RWPE1 (cell line): ENCODE measurements at regions not wholly inside any gene's neighbourhood (a gene's known extent, or its start where the extent isn't known, plus 50 kb on each side); places are given as distances from the start of the nearest gene placed in this dataset.
"Not testable (repeated sequence)": the region's sequence is repeated elsewhere in the genome, so short reads cannot be mapped to it uniquely, and the experiment has no call there.

ENCODE experiments used
- CTCF ChIA-PET: fragments of 350-600 bp; sonication (Branson Sonifier 250); formaldehyde crosslinking; extraction: SDS; loops from one replicate; lab custom pipeline; 2021; lab: Yijun Ruan, JAX
- POLR2A ChIA-PET: fragments of 400-600 bp; formaldehyde crosslinking; extraction: SDS; loops from one replicate; lab custom pipeline; 2020; ENCODE audit warnings: antibody characterized with exemption; ENCODE audit not compliant: low non-redundant PET; lab: Yijun Ruan, JAX
- DNase-seq: peaks from one replicate; pipeline ENCODE4 v3.0.0; 2012; ENCODE audit warnings: low spot score
- H3K27ac ChIP-seq: fragments of 450-650 bp; 2 replicates; pipeline ENCODE4 v1.5.1; 2017
- CTCF ChIP-seq: fragments of 450-650 bp; conservative IDR thresholded peaks from 2 replicates; pipeline ENCODE4 v1.5.1; 2017; ENCODE audit warnings: low read depth, mild to moderate bottlenecking

- H3K27ac ChIP-seq: no peak overlapping the region
- ChIA-PET POLR2A (no interaction called here), CTCF (no interaction called here)
- TF ChIP-seq CTCF: no peak
- DNase-seq: no peak
These were observed 174.9 kb upstream of the MKLN1 start for GRCh38 chr7:131152766-131153165.

GRCh38 chr7:131154380-131154779, 173.3 kb upstream of the MKLN1 start:
- ChIA-PET POLR2A (no interaction called here), CTCF (no interaction called here)
- no peak for TF ChIP-seq CTCF
- no peak overlapping the region for H3K27ac ChIP-seq
- peak; percentile 14 for DNase-seq

- no peak for TF ChIP-seq CTCF
- H3K27ac ChIP-seq: peak overlapping the region; percentile 51
- CTCF ChIA-PET: interaction anchor here (0.7 kb wide), 1 partner anchor 25 kb away, joined by 5 read pairs; no protein-coding TSS in a partner anchor
- no peak for DNase-seq
- POLR2A ChIA-PET: no interaction called here
These were observed 170.0 kb upstream of the MKLN1 start for GRCh38 chr7:131157530-131158243.

- DNase-seq, POLR2A ChIA-PET: not testable (repeated sequence)
- peak overlapping the region; percentile 51 for H3K27ac ChIP-seq
- CTCF ChIA-PET: interaction anchor here (0.7 kb wide), 1 partner anchor 25 kb away, joined by 5 read pairs; no protein-coding TSS in a partner anchor
These were observed 169.4 kb upstream of the MKLN1 start for GRCh38 chr7:131158244-131158636.

- CTCF ChIA-PET: no interaction called here
- POLR2A ChIA-PET: no interaction called here
These were observed 167.7 kb upstream of the MKLN1 start for GRCh38 chr7:131159961-131160361.

GRCh38 chr7:131161103-131161502, 166.6 kb upstream of the MKLN1 start:
- CTCF ChIA-PET: no interaction called here
- DNase-seq: no peak
- no peak for TF ChIP-seq CTCF
- POLR2A ChIA-PET: no interaction called here
- no peak overlapping the region for H3K27ac ChIP-seq

More at GRCh38 chr7:131159961-131160361, 167.7 kb upstream of the MKLN1 start:
- H3K27ac ChIP-seq: no peak overlapping the region
- DNase-seq: no peak
- TF ChIP-seq CTCF: no peak
